IMR-90 (cell line): ENCODE measurements at regions not wholly inside any gene's neighbourhood (a gene's known extent, or its start where the extent isn't known, plus 50 kb on each side); places are given as distances from the start of the nearest gene placed in this dataset.
"Not testable (repeated sequence)": the region's sequence is repeated elsewhere in the genome, so short reads cannot be mapped to it uniquely, and the experiment has no call there.

Experiments
- ATAC-seq: fragments of 200-7000 bp; cut with Tn5 transposase; 2 replicates; pipeline ENCODE4 v1.9.1; 2020; ENCODE audit warnings: low read depth, mild to moderate bottlenecking, moderate library complexity
- BruUV-seq: library from RNA; stranded (reverse); fragments of 400-500 nt; replicated peaks from 2 replicates; lab custom pipeline; 2021; lab: Mats Ljungman, UMichigan
- CTCF ChIA-PET: fragments of 300-600 bp; formaldehyde crosslinking; extraction: SDS; loops from one replicate; lab custom pipeline; 2021; ENCODE audit warnings: antibody characterized with exemption; lab: Yijun Ruan, JAX
- POLR2A ChIA-PET: fragments of 300-600 bp; sonication (Branson Sonifier 250); formaldehyde crosslinking; loops from one replicate; lab custom pipeline; 2022; ENCODE audit warnings: antibody characterized with exemption; ENCODE audit not compliant: unreplicated experiment; lab: Charles Lee
- DNase-seq: peaks from one replicate; pipeline ENCODE4 v3.0.0; 2013
- H2AFZ ChIP-seq: replicated peaks from 2 replicates; pipeline ENCODE3; 2013; ENCODE audit warnings: low read length, mild to moderate bottlenecking; ENCODE audit not compliant: poor library complexity
- H2AK5ac ChIP-seq: 2 replicates; pipeline ENCODE4 v1.6.1; 2013; ENCODE audit warnings: low read depth, low read length, inconsistent platforms
- H2AK9ac ChIP-seq: replicated peaks from 2 replicates; pipeline ENCODE3; 2013; ENCODE audit warnings: mild to moderate bottlenecking, low read depth, low read length, moderate library complexity; ENCODE audit not compliant: poor library complexity
- H2BK120ac ChIP-seq: 2 replicates; pipeline ENCODE4 v1.6.1; 2013; ENCODE audit warnings: low read depth, low read length, inconsistent platforms
- H2BK15ac ChIP-seq: 3 replicates; pipeline ENCODE4 v1.6.1; 2013; ENCODE audit warnings: low read depth, low read length, inconsistent platforms
- H2BK20ac ChIP-seq: 2 replicates; pipeline ENCODE4 v1.6.1; 2013; ENCODE audit warnings: low read depth, mild to moderate bottlenecking, inconsistent platforms, low read length, moderate library complexity
- H2BK5ac ChIP-seq: 2 replicates; pipeline ENCODE4 v1.6.1; 2013; ENCODE audit warnings: mild to moderate bottlenecking, low read depth, low read length, inconsistent platforms; ENCODE audit not compliant: poor library complexity, severe bottlenecking
- H3K14ac ChIP-seq: replicated peaks from 2 replicates; pipeline ENCODE4 v1.6.1; 2013; ENCODE audit warnings: low read depth, low read length, inconsistent platforms
- H3K18ac ChIP-seq: 2 replicates; pipeline ENCODE4 v1.6.1; 2013; ENCODE audit warnings: low read depth, low read length, control low read depth
- H3K23ac ChIP-seq: 2 replicates; pipeline ENCODE4 v1.6.1; 2013; ENCODE audit warnings: low read depth, low read length, inconsistent platforms
- H3K27ac ChIP-seq: 2 replicates; pipeline ENCODE4 v1.5.1; 2013; ENCODE audit warnings: mild to moderate bottlenecking, control low read depth, low read length; ENCODE audit not compliant: insufficient read depth
- H3K27me3 ChIP-seq: 2 replicates; pipeline ENCODE4 v1.6.1; 2013; ENCODE audit warnings: low read length; ENCODE audit not compliant: control insufficient read depth, insufficient read depth
- H3K36me3 ChIP-seq: 2 replicates; pipeline ENCODE4 v1.6.1; 2013; ENCODE audit warnings: low read length, mixed read lengths; ENCODE audit not compliant: control insufficient read depth, insufficient read depth
- H3K4ac ChIP-seq: 2 replicates; pipeline ENCODE4 v1.6.1; 2013; ENCODE audit warnings: low read depth, low read length, inconsistent platforms
- H3K4me1 ChIP-seq: 2 replicates; pipeline ENCODE4 v1.6.1; 2013; ENCODE audit warnings: low read length, mixed read lengths; ENCODE audit not compliant: control insufficient read depth, insufficient read depth
- H3K4me2 ChIP-seq: 2 replicates; pipeline ENCODE4 v1.6.1; 2013; ENCODE audit warnings: low read depth, mild to moderate bottlenecking, control low read depth, low read length, moderate library complexity
- H3K4me3 ChIP-seq: 2 replicates; pipeline ENCODE4 v1.5.1; 2013; ENCODE audit warnings: low read depth, mild to moderate bottlenecking, control low read depth, low read length, moderate library complexity; ENCODE audit not compliant: insufficient read depth
- H3K56ac ChIP-seq: 2 replicates; pipeline ENCODE4 v1.6.1; 2013; ENCODE audit warnings: low read length, inconsistent platforms; ENCODE audit not compliant: insufficient read depth; ENCODE audit errors: extremely low read depth
- H3K79me1 ChIP-seq, 2 experiments: 2 replicates each; pipeline ENCODE4 v1.6.1; 2013; ENCODE audit warnings: low read length in 2 of 2, inconsistent platforms in 1 of 2, low read depth in 1 of 2
- H3K9ac ChIP-seq: 2 replicates; pipeline ENCODE4 v1.6.1; 2013; ENCODE audit warnings: low read depth, low read length, control low read depth
- H3K9me1 ChIP-seq: 2 replicates; pipeline ENCODE4 v1.6.1; 2013; ENCODE audit warnings: low read length, inconsistent platforms; ENCODE audit not compliant: insufficient read depth
- H3K9me3 ChIP-seq: 2 replicates; pipeline ENCODE4 v1.6.1; 2013; ENCODE audit warnings: low read length; ENCODE audit not compliant: control insufficient read depth, insufficient read depth
- H4K20me1 ChIP-seq: 2 replicates; pipeline ENCODE4 v1.6.1; 2013; ENCODE audit warnings: low read length, inconsistent platforms; ENCODE audit not compliant: insufficient read depth
- H4K5ac ChIP-seq: 2 replicates; pipeline ENCODE4 v1.6.1; 2013; ENCODE audit warnings: mild to moderate bottlenecking, low read depth, low read length, control low read depth
- H4K8ac ChIP-seq, 2 experiments: 2 replicates each; pipeline ENCODE4 v1.6.1; 2013; ENCODE audit warnings: low read depth in 2 of 2, low read length in 2 of 2, control low read depth in 1 of 2, inconsistent platforms in 1 of 2
- H4K91ac ChIP-seq: 2 replicates; pipeline ENCODE4 v1.6.1; 2013; ENCODE audit warnings: low read depth, low read length, inconsistent platforms; ENCODE audit not compliant: insufficient read depth
- WGBS, 2 experiments: methylation state at CpG; one replicate each; pipeline versions ENCODE4 v1.1.5 to v1.1.7; 2013; ENCODE audit warnings: missing lambda C conversion rate in 2 of 2; ENCODE audit not compliant: insufficient read length in 1 of 2; ENCODE audit errors: extremely low coverage in 2 of 2; 5-methylcytosine and 5-hydroxymethylcytosine counted together
- dilution Hi-C: fragments of 300-500 bp; cut with HindIII; formaldehyde crosslinking; loops from one replicate; pipeline ENCODE4 v1.14.3; 2018; ENCODE audit warnings: low sequenced_read_pairs; ENCODE audit not compliant: unreplicated experiment
- in situ Hi-C: fragments of 300-500 bp; cut with MboI; formaldehyde crosslinking; loops from 3 replicates; pipeline ENCODE4 v1.14.3; 2019; ENCODE audit warnings: low sequenced_read_pairs, inconsistent platforms, mixed read lengths
- intact Hi-C: fragments of 100-400 bp; cut with micrococcal nuclease; formaldehyde crosslinking; loops from 2 replicates; pipeline ENCODE4 v1.10.0; 2022

DNA sequence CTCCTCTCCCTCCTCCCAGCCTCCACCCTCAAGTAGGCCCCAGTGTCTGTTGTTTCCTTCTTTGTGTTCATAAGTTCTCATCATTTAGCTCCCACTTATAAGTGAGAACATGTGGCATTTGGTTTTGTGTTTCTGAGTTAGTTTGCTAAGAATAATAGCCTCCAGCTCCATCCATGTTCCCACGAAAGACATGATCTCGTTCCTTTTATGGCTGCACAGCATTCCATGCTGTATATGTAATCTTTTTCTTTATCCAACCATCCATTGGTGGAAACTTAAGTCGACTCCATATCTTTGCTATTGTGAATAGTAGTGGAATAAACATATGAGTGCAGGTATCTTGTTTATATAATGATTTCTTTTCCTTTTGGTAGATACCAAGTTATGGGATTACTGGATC, 405.0 kb upstream of the RPS6KA3 start:
- CTCF ChIA-PET, H3K56ac ChIP-seq, H4K91ac ChIP-seq, H3K18ac ChIP-seq, H3K36me3 ChIP-seq, DNase-seq, H3K4me3 ChIP-seq, H3K9ac ChIP-seq, H3K23ac ChIP-seq, H3K4me1 ChIP-seq, H3K14ac ChIP-seq, H3K4ac ChIP-seq, H2AK9ac ChIP-seq, H3K27ac ChIP-seq, H2BK15ac ChIP-seq, intact Hi-C loops, in situ Hi-C loops, H3K9me1 ChIP-seq, H4K20me1 ChIP-seq, POLR2A ChIA-PET, H2BK20ac ChIP-seq, H3K9me3 ChIP-seq, H4K5ac ChIP-seq, BruUV-seq, dilution Hi-C loops, H2AFZ ChIP-seq, H3K27me3 ChIP-seq, H3K4me2 ChIP-seq, H4K8ac ChIP-seq, H2BK120ac ChIP-seq, ATAC-seq, H3K79me1 ChIP-seq, H2AK5ac ChIP-seq, H2BK5ac ChIP-seq: not testable (repeated sequence)
- no CpG with 5 or more reads among the region's 3 CpGs for WGBS, 2 experiments
